NCI-H524 treated with DMSO at 0.1 percent for 48 hours (cell line): ENCODE measurements at regions not wholly inside any gene's neighbourhood (a gene's known extent, or its start where the extent isn't known, plus 50 kb on each side); places are given as distances from the start of the nearest gene placed in this dataset.

Experiments
- DNase-seq: peaks from one replicate; lab custom pipeline; 2025; lab: John Stamatoyannopoulos, UW

DNA sequence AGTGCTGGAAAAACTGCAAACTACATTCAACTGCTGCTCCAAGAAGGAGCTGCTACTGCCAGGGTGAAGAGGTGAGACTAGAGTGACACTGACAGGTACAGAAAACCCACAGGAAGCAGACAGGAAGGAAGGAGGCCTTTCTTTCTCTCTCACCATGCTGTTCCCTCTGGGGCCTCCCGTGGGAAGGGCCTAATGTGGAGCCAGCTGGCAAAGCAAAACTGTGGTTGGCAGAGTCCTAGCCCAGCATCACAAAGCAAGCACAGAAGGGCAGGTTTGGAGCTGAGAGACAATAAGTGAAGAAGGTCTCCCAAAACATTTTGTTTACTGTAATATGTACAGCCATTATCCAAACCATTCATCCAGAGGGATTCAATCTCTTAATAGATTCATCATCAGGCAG is 122.5 kb upstream of the MAX start:
- no peak for DNase-seq

DNA sequence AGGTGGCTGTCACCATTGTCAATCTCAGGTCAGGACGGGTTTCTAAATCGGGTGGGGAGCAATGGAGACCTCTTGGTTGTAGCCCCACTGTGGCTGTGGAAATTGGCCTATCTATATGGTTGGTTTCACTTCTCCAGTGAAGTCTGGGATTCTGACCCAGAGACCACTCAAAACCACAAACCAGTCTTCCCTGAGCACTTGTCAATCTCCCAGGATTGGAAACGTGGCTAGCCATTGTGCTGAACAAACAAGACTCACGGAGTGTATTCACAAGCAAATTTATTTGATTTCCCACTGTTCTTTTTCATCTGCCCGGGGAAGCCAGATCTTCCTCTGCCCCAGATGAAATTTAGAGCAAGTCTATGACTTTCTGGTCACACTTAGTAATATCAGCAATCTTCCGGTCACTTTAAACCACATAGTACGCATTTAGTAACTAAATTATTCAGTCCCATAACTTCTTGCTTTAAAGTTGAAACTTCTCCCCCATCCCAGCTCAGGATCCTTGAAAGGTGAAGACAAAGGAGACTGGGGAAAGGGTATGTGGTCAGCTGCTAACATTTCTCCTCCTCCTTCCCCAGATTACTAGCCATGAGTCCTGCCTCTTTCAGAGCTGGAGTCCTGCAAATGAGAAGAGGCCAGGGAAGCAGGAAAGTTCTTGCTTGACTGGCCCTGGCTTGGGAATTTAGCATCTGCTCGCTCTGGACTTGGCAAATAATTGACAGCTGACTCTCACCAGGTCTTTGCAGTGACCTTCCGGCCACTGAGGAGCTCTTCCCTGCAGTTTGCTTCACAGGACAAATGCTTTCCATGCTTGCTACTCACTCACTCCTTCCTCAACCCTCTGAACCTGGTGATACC is 123.2 kb upstream of the MAX start:
- DNase-seq: no peak

DNA sequence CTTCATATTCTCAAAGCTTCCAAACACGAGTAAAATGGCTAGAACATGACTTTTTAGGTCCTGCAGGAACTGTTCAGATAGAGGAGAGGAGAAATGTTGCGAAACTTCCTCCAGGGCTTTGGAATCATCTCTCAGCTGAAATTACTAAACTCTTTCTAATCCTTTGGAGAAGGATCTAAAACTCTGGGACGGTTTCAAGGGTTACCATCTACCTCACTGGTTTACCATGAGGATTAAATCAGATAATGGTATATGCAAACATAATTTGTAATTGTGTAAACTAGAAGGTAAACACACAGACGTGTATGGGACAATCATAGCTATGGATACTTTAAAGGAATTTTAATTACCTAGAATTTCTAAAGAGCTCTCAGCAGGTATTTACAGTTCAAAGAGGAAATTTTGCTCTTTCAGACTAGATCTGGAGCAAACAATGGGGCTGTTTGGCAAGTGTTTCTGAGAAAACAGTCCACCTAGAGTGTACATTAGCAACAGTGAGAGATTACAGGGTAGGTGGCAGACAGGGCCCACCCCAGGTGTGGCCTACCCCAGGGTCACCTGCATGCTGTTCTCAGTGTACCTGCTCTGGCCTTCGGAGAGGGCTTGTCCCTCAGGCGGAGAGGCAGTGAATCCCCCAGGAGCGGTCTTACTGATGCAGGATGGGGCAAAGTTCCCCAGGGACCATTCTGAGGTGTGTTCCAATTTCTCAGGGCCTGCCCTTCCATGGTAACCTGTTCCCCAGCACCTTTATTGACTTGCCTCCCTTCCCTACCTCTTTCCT is 124.7 kb upstream of the MAX start:
- DNase-seq: no peak

DNA sequence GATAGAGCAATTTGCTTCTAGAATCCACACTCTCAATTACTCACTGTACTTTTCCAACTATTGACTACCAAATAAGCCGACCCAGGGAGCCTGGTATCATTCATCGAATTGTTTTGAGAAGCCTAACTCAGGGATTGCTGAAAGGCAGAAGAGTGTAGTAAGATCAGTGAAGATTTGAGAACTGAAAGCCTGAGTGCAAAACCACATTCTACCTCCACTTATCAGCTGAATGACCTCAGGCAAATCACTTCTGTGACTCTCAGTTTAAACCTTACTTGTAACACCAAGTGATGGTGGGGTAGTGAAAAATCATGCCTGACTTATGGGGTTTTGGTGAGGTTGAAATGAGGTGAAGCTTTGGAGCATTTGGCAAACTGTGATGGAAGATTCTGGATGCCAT is 126.1 kb upstream of the MAX start:
- no peak for DNase-seq

DNA sequence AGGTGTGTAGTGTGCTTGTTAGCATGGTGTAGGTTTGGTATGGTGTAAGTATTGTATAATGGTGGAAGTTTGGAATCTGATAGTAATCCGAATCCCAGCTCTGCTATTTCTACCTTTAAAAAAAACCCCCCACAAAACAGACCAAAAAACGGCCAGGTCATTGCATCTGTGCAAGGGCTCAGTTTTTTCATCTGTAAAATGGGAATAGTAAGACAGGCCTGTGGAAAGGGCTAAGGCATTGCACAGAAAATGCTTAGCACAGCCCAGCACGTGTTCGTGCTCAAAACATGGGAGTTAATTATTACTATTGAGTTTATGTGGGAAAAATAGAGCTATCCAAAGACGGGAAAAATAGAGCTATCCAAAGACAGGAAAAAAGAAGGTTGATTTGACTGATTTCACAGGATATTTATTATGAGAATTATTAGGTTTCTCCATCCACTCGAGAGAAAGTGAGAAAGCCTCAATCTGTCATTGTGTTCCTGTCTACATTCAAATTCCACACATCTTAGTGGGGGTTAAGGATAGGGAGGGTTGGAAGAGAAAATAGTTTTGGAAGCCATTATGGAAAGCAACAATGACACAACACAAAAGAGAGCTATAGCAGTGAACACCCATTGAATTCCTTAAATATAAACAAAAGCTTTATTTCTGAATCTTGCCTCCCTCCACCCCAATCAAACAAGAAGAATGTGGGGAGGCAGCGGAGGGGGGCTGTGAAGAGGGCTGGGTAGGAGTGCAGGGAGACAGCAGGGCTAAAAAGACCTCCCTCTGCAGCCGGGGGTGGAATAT is 126.8 kb upstream of the MAX start:
- DNase-seq: no peak

DNA sequence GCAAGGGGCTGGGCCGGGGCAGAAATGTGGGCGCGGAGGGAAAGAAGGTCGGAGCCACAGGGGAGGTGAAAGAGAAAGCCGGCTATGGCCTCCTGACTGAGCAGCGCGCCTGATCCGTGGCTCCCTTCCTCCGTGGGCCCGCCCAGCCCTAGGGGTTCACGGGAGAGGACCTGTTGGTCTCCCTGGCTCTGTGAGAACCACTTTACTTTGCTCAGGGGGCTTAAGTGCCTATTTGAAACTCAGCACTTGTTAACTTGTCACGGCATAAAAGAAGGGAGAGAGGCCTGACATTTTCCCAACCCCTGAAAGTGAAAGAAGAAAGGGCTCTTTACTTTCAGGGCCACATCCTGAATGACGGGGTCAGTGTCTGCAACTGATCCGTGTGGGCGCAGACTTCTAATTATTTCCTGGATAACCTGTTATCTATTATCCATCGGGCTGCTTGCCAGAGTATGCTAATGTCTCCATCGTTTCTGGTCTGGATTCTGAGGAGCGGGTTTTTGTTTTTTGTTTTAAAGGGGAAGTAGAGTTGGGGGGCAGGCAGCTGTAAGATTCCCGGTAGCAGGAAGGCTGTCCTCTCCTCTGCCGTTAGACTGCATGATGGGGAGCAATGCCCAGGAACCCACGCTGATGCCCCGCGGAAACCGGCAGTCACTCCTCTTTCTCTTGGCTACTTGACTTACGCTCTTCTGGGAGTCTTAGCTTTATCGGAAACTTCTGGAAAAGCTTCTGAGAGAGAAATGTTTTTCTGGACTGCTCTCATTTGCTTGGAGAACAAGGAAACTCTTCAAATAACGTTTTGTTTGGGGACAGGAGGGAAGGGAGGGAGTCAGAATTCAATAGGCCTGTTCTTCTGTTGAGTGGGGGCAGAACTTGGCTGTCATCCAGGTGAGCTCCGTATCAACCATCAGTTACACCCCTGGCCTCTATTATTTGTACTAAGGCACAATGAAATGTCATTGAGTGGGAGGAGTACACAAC is 127.7 kb upstream of the MAX start:
- DNase-seq: no peak

DNA sequence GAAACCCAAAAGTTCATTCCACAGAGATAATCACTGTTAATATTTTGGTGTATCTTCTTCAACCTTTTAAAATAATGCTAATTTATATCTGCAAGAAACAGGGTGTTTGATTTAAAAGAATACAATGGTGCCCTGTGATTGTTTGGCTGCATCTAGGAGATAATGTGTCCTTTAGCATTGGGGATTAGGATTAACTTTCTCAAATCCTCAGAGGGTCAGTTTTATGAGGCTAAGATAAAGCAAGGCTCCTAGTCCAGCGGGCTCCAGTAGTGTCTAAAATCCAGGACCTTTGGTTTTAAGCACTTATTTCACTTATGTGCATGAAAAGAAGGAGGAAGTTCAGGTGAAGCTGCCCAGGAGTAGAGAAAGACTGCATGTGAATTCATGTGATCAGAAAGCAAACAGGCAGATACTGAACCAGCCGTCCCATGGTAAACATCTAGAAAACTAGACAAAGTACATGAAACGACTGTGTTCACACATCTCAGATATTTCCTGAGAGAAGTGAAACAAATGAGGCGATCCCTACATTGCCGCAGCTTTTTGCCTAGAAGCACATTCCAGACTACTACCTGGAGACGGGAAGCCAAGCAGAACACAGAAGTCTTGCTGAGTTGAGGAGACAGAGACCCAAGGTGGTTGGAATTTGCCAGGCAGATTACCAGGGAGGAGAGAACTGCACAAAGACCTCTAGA is 129.1 kb upstream of the MAX start:
- DNase-seq: no peak

DNA sequence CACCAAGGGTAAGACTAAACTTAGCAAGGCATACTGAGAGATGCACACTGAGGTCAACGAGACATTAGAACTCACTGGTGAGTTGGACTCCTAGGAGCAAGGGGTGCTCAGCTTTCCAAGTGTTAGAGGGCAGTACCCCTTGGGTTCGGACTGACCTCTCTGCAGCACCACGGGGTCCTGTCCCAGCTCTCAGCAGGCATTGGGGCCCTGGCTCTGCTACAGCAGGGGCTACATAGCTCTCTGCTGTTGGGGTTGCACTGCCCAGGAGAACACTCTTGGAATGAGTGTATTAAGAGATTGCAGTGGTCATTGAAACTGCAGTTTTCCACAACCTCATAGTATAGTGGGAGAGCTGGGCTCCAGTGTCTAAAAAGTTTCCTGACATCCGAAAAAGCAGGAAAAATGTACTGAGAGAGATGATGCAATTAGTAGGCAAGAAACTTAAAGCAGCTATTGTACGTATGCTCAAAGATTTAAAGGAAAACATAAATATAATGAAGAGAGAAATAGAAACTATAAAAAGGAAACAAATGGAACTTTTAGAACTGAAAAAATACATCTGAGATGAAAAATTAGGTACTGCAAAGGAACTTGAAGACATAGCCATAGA is 132.5 kb upstream of the MAX start:
- DNase-seq: no peak

DNA sequence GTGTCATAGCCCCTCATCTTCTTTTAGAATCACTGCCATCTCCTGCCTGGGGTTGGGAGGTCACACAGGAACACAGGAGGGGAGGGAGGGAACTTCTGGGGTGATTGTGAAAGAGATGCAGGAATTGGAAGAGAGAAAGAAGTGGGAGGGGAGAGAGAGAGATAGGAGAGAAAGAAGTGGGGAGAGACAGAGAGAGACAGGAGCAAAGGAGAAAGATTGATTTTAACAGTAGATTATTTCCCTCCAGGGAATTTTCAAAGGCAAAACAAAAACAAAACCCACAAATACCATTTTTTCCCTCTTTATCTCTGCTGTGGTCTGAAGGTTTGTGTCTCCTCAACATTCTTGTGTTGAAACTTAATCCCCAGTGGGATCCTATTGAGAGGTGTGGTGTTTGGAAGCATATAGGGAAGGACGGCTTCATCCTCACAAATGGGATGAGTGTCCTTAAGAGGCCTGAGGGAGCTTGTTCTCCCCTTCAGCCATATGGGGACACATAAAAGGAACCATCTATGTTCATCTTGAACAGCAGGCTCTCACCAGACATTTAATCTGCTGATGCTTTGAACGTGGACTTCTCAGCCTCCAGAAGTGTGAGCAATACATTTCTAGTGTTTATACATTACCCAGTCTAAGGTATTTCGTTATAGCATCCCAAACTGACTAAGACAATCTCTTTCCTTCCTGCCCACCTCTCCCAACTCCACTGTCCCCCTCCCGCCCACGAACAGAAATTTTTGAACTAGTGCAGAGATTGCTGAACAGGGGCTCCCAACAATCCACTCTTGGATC is 134.9 kb upstream of the MAX start:
- peak; percentile 89 for DNase-seq

DNA sequence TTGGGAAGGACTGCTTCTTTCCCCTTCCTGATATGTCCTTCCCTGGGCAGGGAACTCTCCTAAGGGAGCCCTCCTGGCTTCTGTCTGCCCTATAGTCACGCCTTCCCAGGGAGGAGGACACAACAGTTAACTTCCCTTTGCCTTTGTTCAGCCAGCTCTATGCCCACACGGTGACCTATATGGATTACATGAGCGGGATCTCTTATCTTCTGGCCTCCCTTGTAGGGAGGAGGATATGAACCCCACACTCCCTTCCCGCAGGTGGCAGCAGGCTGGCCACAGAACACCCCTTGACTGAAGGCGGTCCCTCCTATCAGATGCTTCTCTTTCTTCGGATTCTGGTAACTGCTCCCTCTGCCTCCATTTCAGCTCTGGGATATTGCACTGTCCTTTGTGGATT is 135.6 kb upstream of the MAX start:
- DNase-seq: no peak

DNA sequence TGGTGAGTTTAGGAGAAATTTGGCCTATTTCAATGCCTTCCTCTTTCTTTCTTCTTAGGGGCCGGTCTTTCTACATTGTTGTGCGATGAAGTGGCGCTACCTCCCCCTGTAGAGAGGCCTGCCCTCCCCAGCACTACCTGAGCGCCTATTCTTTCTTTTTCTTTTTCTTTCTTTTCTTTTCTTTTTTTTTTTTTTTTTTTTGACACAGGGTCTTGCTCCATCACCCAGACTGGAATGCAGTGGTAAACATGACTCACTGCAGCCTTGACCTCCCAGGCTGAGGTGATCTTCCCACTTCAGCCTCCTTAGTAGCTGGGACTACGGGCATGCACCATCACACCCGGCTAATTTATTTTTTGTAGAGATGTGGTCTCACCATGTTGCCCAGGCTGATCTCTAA is 136.1 kb upstream of the MAX start:
- DNase-seq: no peak

DNA sequence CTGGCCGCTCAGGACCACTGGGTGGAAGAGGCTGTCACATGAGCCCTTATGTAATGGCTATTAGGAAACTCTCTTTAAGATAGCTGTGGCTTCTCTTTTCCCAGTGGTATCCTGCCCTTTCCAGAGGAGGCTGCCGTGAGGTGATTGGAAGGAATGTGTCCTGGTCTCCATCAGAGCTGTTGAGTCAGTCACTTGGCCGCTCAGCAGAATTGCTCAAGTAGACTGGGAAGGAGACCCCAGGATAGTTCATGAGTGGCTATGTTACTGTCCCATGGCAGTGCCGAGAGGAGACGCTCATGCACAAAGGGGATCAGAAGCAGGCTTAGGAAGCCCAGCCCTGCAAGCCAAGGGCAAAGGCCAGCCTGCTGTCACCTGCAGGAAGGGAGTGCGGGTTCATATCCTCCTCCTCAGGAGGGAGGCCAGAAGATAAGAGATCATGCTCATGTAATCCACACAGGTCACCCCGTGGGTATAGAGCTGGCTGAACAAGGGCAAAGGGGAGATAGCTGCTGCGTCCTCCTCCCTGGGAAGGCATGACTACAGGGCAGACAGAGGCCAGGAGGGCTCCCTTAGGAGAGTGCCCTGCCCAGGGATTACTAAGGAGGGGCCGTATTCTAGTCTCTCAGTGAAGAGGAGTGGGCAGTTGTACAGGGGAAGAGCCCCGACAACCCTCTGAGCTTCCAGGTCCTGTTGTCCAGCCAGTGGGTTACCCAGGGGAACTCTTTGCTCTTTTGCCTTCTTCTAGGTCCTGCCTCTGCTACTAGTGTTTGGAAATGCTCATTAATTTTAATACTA is 137.0 kb upstream of the MAX start:
- no peak for DNase-seq

DNA sequence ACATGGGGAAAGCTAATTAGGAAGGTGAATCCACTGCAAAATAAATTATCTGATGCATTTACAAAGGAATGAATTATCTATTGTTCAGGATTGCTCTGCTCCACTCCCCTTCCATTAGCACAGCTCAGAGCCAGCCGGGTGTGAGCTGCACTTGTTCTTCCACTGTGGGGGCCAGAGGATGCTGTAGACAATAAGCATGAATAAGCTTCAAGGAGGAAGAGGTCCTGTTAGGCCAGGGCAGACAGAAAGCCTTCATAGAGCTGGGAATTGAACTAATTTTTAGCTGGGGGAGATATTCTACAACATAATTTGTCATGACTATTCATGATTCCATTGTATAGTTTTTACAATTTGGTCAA is 137.6 kb upstream of the MAX start:
- DNase-seq: no peak

DNA sequence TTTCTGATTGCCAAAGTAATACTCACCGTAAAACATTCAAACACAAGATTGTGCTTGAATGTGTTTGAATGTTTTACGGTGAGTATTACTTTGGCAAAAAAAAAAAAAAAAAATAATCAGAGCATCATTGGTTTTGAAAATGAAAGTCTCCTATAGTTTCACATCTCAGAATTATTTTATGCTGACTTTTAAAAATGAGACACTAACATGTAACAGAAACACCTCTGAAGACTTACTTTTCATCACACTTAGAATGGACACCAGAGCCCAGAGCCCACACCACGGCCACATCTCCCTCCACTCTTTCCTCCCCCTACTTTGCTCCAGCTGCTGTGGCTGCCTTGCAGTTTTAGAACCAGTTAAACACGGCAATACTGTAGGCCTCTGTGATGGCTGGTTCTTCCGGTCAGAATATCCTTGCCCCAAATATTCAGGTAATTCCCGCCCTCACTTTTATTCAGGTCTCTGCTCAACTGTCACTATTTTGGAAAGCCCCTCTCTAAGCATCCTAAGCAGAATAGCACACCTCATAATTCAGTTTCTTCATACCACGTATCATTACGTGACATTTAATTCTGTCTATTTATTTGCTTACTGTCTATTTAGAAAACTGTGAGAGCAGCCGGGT is 138.9 kb upstream of the MAX start:
- DNase-seq: no peak

DNA sequence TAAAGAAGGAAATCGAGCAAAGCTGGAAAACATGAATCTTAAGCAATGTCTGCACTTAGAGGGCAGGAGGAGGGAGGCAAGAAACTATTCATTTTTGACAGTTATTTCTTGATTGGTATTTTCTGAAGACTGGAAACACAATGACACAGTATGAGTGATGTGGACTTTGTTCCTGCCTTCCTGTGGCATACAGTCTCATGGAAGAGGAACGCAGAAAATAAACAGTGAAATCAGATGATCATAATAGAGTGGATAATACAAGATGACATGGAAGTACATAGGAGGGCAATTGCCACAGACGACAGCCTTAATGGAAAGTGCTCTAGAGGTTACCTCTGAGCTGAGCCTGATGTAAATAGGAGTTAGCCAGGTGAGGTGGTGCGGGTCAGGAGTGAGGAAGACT is 140.4 kb upstream of the MAX start:
- DNase-seq: no peak

DNA sequence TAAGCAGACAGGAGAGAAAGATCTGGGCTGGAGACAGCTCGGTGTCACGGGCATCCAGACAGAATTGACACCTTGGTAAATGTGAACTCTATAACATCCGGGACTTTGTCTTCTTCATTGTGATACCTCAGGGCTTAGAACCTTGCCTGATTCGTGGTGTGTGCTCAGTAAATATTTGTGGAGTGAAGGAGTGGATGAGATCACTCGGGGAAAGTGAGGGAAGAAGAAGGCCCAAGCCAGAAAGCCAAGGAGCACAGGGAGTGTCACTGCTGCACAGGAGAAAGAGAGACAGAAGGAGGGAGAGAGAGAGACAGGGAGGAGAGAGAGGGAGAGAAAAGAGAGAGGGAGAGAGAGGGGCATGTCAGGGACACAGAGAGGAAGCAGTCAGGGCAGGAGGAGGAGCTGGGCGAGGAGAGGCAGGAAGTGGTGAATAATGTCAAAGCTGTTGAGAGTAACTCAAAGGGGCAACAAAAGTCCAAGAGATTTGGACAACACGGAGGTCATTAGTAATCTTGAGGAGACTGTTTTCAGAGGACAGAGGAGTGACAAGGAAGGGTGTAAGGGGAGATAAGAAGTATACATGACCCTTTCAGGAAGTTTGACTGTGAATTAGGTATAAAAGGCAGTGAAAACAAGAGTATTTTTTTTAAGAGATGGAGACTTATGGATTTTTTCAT is 141.6 kb upstream of the MAX start:
- DNase-seq: no peak

DNA sequence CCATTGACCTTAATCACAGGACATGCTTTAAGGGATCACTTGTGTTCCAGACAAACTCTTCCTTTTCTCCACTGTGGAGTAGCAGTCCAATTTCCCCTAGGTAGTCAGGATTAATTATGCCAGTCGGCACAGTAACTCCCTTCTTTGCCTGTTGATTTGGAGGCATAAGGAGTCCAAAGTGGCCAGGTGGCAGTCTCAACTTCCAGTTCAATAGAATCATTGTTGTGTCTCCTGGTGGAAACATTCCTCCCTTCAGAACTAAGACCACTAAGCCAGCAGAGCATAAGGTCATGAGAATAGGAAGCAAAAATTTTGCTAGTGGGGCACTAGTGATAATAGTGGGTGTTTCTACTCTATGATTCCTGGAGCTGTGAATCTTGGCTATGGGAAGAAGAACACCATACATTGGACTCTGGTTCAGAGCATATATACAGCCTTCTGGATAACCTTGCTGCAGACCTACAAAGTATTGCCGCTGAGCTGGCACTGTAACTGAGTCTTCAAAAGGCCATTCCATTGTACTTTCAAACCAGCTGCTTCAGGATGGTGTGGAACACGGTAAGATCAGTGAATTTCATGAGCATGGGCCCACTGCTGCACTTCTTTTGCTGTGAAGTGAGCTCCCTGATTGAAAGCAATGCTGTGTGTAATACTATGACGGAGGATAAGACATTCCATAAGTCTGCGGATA is 147.3 kb upstream of the MAX start:
- DNase-seq: no peak
